ENCODE measurements at regions not wholly inside any gene's neighbourhood (a gene's known extent, or its start where the extent isn't known, plus 50 kb on each side); places are given as distances from the start of the nearest gene placed in this dataset.

GRCh38 chr7:142311876-142312275 lies 54.0 kb upstream of the PRSS58 start:
- no peak for TF ChIP-seq CTCF (IDR thresholded peaks at IDR 0.05)
- no peak for DNase-seq (ENCODE audit: low spot score)
- H3K27me3 ChIP-seq: no peaks in the 10 kb centered on the region
- no peak overlapping the region for H3K27ac ChIP-seq
- H3K9me3 ChIP-seq: no peaks in the 10 kb centered on the region
- no peaks in the 10 kb centered on the region for H3K4me1 ChIP-seq
- H3K4me3 ChIP-seq: no peak overlapping the region
- H3K36me3 ChIP-seq: no peaks in the 10 kb centered on the region

- Histone ChIP-seq H3K27ac (no peak overlapping the region), H3K4me3 (no peak overlapping the region), H3K27me3 (no peaks in the 10 kb centered on the region), H3K4me1 (no peaks in the 10 kb centered on the region), H3K9me3 (no peaks in the 10 kb centered on the region), H3K36me3 (no peaks in the 10 kb centered on the region)
- no peak for TF ChIP-seq CTCF (IDR thresholded peaks at IDR 0.05)
- DNase-seq (ENCODE audit: low spot score): no peak
Observed at GRCh38 chr7:142308918-142309317, 51.1 kb upstream of the PRSS58 start.

- Histone ChIP-seq H3K27me3 (no peaks in the 10 kb centered on the region), H3K4me1 (no peaks in the 10 kb centered on the region), H3K9me3 (no peaks in the 10 kb centered on the region), H3K4me3 (no peak overlapping the region), H3K27ac (no peak overlapping the region), H3K36me3 (no peaks in the 10 kb centered on the region)
- TF ChIP-seq CTCF (IDR thresholded peaks at IDR 0.05): no peak
- DNase-seq (ENCODE audit: low spot score): no peak
Observed at GRCh38 chr7:142308326-142308725, 50.5 kb upstream of the PRSS58 start.

All from right atrium auricular region (tissue), 2 donors.